WTC11 (cell line): ENCODE measurements at regions not wholly inside any gene's neighbourhood (a gene's known extent, or its start where the extent isn't known, plus 50 kb on each side); places are given as distances from the start of the nearest gene placed in this dataset.
A peak's percentile ranks its signal among the peaks of the same experiment; 100 is the strongest.

ENCODE experiments used
- ATAC-seq: fragments of 200-7000 bp; cut with Tn5 transposase; 2 replicates; pipeline ENCODE4 v1.10.0; 2021; ENCODE audit warnings: mild to moderate bottlenecking, moderate library complexity
- CTCF ChIA-PET: fragments of 300-600 bp; sonication (Branson Sonifier 250); formaldehyde crosslinking; loops from one replicate; lab custom pipeline; 2021; ENCODE audit warnings: antibody characterized with exemption; lab: Charles Lee
- POLR2A ChIA-PET: fragments of 350-600 bp; sonication (Branson Sonifier 250); formaldehyde crosslinking; loops from one replicate; lab custom pipeline; 2021; ENCODE audit warnings: antibody characterized with exemption; lab: Charles Lee
- DNase-seq: peaks from one replicate; pipeline ENCODE4 v3.0.0; 2021; ENCODE audit warnings: low spot score
- H3K27ac Mint-ChIP-seq: 2 replicates; pipeline ENCODE4 v1.8.0; 2021; ENCODE audit warnings: mixed read lengths
- H3K27me3 Mint-ChIP-seq: 2 replicates; pipeline ENCODE4 v1.8.0; 2021; ENCODE audit warnings: low read depth, mild to moderate bottlenecking, moderate library complexity, mixed read lengths
- H3K36me3 Mint-ChIP-seq: 2 replicates; pipeline ENCODE4 v1.8.0; 2021; ENCODE audit warnings: mixed read lengths
- H3K4me1 Mint-ChIP-seq: 2 replicates; pipeline ENCODE4 v1.8.0; 2022; ENCODE audit warnings: mixed read lengths
- H3K4me3 Mint-ChIP-seq: 2 replicates; pipeline ENCODE4 v1.8.0; 2021; ENCODE audit warnings: mild to moderate bottlenecking, moderate library complexity, mixed read lengths
- H3K9me3 Mint-ChIP-seq: 2 replicates; pipeline ENCODE4 v1.8.0; 2021; ENCODE audit warnings: mixed read lengths
- CREB1 ChIP-seq: sonication (generic); formaldehyde crosslinking; IDR thresholded peaks from 2 replicates; pipeline ENCODE4 v1.8.0; 2023; ENCODE audit warnings: mild to moderate bottlenecking, missing genetic modification reagents
- CTCF ChIP-seq: fragments of 200-600 bp; IDR thresholded peaks from 2 replicates; pipeline ENCODE4 v1.8.0; 2022; ENCODE audit warnings: antibody characterized with exemption
- FOXJ3 ChIP-seq: sonication (generic); formaldehyde crosslinking; IDR thresholded peaks from 2 replicates; pipeline ENCODE4 v1.9.0; 2021; ENCODE audit warnings: missing genetic modification reagents, mild to moderate bottlenecking, borderline replicate concordance
- FOXP4 ChIP-seq: sonication (generic); formaldehyde crosslinking; IDR thresholded peaks from 2 replicates; pipeline ENCODE4 v1.8.0; 2022; ENCODE audit warnings: mild to moderate bottlenecking, missing genetic modification reagents
- JUN ChIP-seq: sonication (generic); formaldehyde crosslinking; IDR thresholded peaks from 2 replicates; pipeline ENCODE4 v1.8.0; 2023; ENCODE audit warnings: mild to moderate bottlenecking, missing genetic modification reagents
- MXD4 ChIP-seq: fragments of 250-450 bp; sonication (Bioruptor Pico); IDR thresholded peaks from 2 replicates; pipeline ENCODE4 v1.8.0; 2021; ENCODE audit warnings: mild to moderate bottlenecking, moderate library complexity, borderline replicate concordance
- NFE2L1 ChIP-seq: sonication (generic); formaldehyde crosslinking; IDR thresholded peaks from 2 replicates; pipeline ENCODE4 v1.8.1; 2023; ENCODE audit warnings: missing genetic modification reagents
- OVOL2 ChIP-seq: fragments of 250-450 bp; sonication (Bioruptor Pico); IDR thresholded peaks from 2 replicates; pipeline ENCODE4 v1.9.0; 2021; ENCODE audit warnings: mild to moderate bottlenecking, borderline replicate concordance
- PREB ChIP-seq: sonication (generic); formaldehyde crosslinking; IDR thresholded peaks from 2 replicates; pipeline ENCODE4 v1.8.1; 2022; ENCODE audit warnings: mild to moderate bottlenecking, missing genetic modification reagents, moderate library complexity, borderline replicate concordance
- SMAD3 ChIP-seq: sonication (generic); formaldehyde crosslinking; IDR thresholded peaks from 2 replicates; pipeline ENCODE4 v1.8.0; 2022; ENCODE audit warnings: missing genetic modification reagents, mild to moderate bottlenecking, borderline replicate concordance
- SMAD4 ChIP-seq: sonication (generic); formaldehyde crosslinking; IDR thresholded peaks from 2 replicates; pipeline ENCODE4 v1.8.0; 2022; ENCODE audit warnings: mild to moderate bottlenecking, missing genetic modification reagents
- USF2 ChIP-seq: sonication (generic); formaldehyde crosslinking; IDR thresholded peaks from 2 replicates; pipeline ENCODE4 v1.8.1; 2023; ENCODE audit warnings: mild to moderate bottlenecking, missing genetic modification reagents, moderate library complexity
- ZNF416 ChIP-seq: fragments of 250-450 bp; sonication (Bioruptor Pico); IDR thresholded peaks from 2 replicates; pipeline ENCODE4 v1.9.0; 2021; ENCODE audit warnings: mild to moderate bottlenecking, inconsistent platforms
- ZNF425 ChIP-seq: fragments of 250-450 bp; sonication (Bioruptor Pico); conservative IDR thresholded peaks from 2 replicates; pipeline ENCODE4 v1.9.0; 2021; ENCODE audit warnings: mild to moderate bottlenecking
- TF ChIP-seq, protein P1 (sequence below): fragments of 250-450 bp; sonication (Bioruptor Pico); IDR thresholded peaks from 2 replicates; pipeline ENCODE4 v1.9.0; 2021; ENCODE audit warnings: mild to moderate bottlenecking

DNA sequence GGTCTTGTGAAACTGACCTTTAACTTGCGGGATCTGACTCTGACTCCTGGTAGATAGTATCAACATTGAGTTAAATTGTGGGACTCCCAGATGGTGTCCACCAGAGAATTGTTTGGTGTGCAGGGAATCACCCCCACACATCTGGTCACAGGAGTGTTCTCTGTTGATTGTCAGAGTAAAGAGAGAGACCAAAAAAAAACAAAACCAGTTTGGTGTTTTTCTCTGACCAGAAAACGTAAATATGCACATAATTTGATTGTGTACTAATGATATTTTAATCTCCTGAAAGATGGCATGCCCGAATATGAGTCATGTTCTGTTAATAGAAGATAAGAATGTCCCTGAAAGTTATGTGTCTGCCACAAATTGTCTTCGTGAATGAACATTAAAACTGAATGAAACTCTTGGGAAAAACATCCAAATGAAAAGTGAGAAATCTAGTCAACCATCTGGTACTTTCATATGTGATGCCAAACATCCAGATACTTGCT is 118.5 kb upstream of the GPC6 start (continued):
- TF ChIP-seq FOXP4 (CRISPR knock-in tag): no peak
- TF ChIP-seq ZNF416 (CRISPR knock-in tag): no peak
- no peak for TF ChIP-seq FOXJ3 (CRISPR knock-in tag)
- TF ChIP-seq, protein P1, sequence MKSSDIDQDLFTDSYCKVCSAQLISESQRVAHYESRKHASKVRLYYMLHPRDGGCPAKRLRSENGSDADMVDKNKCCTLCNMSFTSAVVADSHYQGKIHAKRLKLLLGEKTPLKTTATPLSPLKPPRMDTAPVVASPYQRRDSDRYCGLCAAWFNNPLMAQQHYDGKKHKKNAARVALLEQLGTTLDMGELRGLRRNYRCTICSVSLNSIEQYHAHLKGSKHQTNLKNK (CRISPR knock-in tag): no peak
- TF ChIP-seq MXD4 (CRISPR knock-in tag): no peak
- no peak for TF ChIP-seq SMAD3 (CRISPR knock-in tag)
- TF ChIP-seq ZNF425 (CRISPR knock-in tag): no peak

- Mint-ChIP-seq H3K36me3 (peaks cover 5% of the 10 kb centered on the region), H3K27me3 (no peaks in the 10 kb centered on the region), H3K4me3 (no peak overlapping the region), H3K9me3 (peaks cover 20% of the 10 kb centered on the region), H3K4me1 (no peaks in the 10 kb centered on the region), H3K27ac (no peak overlapping the region)
- TF ChIP-seq JUN (CRISPR knock-in tag) (no peak), USF2 (no peak), SMAD4 (CRISPR knock-in tag) (no peak), PREB (CRISPR knock-in tag) (no peak), CTCF (no peak), CREB1 (CRISPR knock-in tag) (no peak)
- no peak for DNase-seq
- POLR2A ChIA-PET: no interaction called here
- CTCF ChIA-PET: interaction anchor here (1.0 kb wide), 1 partner anchor 112 kb away, joined by 4 read pairs; no protein-coding TSS in a partner anchor
- ATAC-seq: peak; percentile 59; the same call in 1 of the 2 replicates
These were observed 109.8 kb upstream of the GPC6 start for GRCh38 chr13:93116809-93117208.

DNA sequence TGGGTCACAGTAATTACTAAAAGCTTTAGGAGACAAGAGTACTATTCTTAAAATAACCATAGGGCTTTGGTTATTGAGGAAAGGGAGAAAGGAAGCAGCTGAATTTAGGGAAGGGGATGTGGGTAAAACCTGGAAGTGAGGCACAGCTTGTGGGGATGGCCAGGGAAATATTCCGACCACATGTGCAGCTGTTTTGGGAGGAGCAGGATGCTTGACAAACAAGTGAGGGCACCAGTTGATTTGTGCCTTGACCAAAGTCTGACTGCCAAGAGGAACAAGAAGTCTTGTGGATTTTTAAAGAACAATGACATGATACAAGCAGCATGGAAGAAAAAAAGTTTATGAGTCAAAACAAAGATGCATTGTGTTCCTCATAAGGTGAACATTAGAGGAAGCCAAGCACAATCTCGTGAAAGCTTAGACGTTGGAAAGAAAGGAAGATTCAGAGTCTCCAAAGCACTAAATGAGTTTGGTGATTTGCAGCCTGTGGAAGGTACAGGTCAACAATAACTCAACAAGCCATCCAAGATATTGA is 108.5 kb upstream of the GPC6 start:
- ATAC-seq: no peak
- CTCF ChIA-PET: no interaction called here
- no peaks in the 10 kb centered on the region for H3K27me3 Mint-ChIP-seq
- peaks cover 5% of the 10 kb centered on the region for H3K36me3 Mint-ChIP-seq
- no peak overlapping the region for H3K4me3 Mint-ChIP-seq
- H3K9me3 Mint-ChIP-seq: peaks cover 20% of the 10 kb centered on the region
- no peak overlapping the region for H3K27ac Mint-ChIP-seq
- TF ChIP-seq NFE2L1 (CRISPR knock-in tag) (no peak), OVOL2 (no peak)
- TF ChIP-seq, all 79 proteins: peak for 0
- POLR2A ChIA-PET: interaction anchor here (0.7 kb wide), 1 partner anchor 77 kb away, joined by 4 read pairs; no protein-coding TSS in a partner anchor
- H3K4me1 Mint-ChIP-seq: no peaks in the 10 kb centered on the region
- DNase-seq: no peak
